HS-27A (cell line): ENCODE measurements at regions not wholly inside any gene's neighbourhood (a gene's known extent, or its start where the extent isn't known, plus 50 kb on each side); places are given as distances from the start of the nearest gene placed in this dataset.
"Not testable (repeated sequence)": the region's sequence is repeated elsewhere in the genome, so short reads cannot be mapped to it uniquely, and the experiment has no call there.

Experiments
- DNase-seq: peaks from one replicate; pipeline ENCODE4 v3.0.0-alpha.2; 2012; ENCODE audit warnings: low read depth, missing footprints

DNA sequence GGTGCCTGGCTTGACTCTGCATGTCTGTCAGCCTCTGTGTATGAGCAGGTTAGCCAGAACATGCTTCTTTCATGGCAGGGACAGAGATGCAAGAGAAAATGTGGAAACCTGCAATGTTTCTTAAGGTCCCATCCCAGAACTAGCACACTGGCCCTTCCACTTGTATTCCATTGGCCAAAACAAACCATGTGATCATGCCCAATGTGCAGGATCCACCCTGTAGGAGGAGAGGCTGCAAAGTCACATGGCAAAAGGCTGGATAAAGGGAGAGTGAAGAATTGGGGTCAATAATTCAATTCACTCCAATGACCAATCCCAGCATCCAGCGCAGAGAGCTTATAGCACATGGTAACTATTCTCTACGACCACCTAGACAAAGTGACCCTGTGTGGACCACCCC, 405.5 kb downstream of the MIAT start:
- no peak for DNase-seq

DNA sequence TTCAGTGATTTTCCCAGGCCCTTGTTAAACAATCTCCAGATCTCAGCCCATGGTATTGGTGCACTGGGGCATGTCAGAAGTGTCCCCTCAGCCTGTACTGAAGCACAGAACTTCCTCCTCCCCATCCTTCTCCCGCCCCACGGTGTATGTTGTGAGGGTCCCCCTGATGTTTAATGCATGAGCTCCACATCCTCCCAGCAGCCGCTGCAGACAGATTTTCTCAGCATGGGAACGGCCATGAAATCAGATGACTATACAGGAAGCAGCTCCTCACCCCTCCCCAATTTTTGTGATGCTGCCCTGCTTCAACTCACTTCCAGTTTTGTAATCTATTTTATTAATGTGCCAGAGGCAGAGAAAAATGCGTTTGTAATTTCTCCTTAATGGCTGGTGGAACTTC, 406.0 kb downstream of the MIAT start:
- no peak for DNase-seq

GRCh38 chr22:27063841-27064240, 406.5 kb downstream of the MIAT start:
- no peak for DNase-seq

- DNase-seq: no peak
Observed at GRCh38 chr22:27064386-27064785, 407.0 kb downstream of the MIAT start.

- DNase-seq: no peak
Observed at GRCh38 chr22:27065279-27065678, 407.9 kb downstream of the MIAT start.

- DNase-seq: no peak
Observed at GRCh38 chr22:27066856-27067255, 409.5 kb downstream of the MIAT start.

DNA sequence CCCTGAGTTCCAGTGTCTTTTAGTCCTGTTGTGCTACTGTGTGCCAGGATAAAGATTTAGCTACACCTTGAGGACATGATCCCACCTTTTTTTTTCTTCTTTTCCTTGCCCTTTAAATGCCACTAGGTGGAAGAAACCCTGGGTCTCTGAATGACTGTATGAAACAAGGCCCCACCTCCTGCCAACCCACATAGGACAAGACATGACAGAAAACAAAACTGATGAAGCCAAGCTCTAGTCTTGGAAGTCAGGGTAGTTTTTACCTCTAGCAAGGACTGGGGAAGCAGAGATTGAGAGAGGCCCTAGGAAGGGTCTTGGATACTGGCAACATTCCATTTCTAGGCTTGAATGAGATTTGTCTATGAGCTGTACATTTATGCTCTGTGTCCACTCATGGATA, 410.7 kb downstream of the MIAT start:
- DNase-seq: no peak

DNA sequence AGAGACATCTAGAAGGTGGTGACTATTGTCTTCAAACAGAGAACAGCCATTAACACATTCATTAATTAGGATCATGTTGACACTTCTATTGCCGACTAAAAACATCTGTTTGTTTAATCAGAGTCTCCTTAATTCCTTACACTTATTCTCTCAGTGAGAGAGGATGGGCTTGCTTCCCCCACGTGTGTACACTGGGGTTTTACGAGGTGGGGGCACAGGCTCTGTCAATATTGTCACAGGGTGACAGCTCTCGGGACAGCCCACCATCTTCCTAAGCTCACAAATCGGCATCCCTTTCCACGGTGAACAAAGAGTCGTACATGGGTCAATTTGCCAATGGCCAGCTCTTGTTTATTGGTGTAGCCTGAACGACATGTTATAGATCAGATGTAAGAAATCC, 413.2 kb downstream of the MIAT start:
- DNase-seq: no peak

GRCh38 chr22:27073601-27074425, 416.4 kb downstream of the MIAT start:
- peak; percentile 14 for DNase-seq

GRCh38 chr22:27075028-27075678, 417.8 kb downstream of the MIAT start:
- no peak for DNase-seq

DNA sequence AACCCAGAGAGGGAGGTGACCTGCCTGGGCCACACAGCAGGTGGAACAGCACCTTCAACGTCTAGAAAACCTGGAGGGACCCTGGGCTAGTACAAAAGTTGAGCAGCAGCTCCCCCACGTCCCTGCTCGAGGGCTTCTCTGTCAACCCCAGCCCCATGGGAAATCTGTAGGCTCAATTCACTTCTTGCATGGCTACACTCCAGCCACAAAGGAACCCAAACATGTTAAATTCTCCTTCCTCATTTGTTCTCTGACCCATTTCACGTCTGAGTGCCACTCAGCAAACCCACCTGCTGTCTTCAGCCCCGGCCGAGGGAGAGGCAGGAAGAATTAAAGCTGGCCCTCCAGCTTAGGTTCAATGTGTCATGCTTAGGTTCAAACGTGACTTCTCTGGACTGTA, 418.5 kb downstream of the MIAT start:
- DNase-seq: no peak

DNA sequence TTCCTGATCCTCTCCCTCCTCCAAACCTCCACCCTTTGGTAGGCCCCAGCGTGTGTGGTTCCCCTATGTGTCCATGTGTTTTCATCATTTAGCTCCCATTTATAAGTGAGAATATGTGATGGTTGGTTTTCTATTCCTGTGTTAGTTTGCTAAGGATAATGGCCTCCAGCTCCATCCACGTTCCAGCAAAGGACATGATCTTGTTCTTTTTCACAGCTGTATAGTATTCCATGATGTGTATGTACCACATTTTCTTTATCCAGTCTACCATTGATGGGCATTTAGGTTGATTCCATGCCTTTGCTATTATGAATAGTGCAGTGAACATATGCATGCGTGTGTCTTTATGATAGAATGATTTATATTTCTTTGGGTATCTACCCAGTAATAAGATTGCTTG, 420.7 kb downstream of the MIAT start:
- DNase-seq: not testable (repeated sequence)

- DNase-seq: no peak
Observed at GRCh38 chr22:27080036-27080578, 422.7 kb downstream of the MIAT start.

DNA sequence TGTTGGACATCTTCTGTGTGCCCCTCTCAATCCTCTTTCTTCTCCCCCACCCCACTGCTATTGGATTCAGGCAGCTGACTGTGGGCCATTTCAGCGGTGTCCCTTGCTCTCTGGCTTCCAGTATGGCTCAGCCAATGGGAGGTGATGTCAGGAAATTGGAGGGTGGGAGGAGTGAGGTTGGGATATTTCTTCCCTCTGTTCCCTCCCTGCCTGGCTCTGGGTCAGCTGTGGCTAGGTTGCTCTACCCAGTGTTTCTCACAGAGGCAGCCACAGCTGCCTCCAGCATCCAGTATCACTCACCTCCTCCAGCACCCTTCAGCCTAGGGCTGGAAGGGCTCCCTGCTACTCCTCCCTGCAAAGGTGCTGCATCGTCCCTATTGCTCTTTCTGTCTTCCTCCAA, 423.5 kb downstream of the MIAT start:
- no peak for DNase-seq

GRCh38 chr22:27083610-27084009, 426.2 kb downstream of the MIAT start:
- DNase-seq: no peak

DNA sequence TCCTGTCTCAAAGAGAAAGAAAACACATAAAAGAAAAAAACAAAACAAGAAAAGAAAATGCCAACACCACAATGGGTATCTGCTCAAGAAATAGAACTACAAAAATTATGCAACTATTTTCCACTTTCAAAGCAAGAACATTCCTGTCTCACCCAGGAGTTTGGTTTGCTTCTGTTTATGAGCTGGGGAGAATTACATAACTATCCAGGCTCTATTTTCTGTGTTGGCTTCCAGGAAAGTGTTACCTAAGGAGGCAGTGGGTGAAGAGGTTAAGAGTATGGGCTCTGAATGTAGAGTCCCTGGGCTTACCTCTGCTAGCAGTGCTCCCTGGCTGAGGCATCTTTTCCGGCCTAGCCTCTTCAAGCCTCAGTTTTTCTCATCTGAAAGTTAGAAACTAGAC, 426.7 kb downstream of the MIAT start:
- no peak for DNase-seq

DNA sequence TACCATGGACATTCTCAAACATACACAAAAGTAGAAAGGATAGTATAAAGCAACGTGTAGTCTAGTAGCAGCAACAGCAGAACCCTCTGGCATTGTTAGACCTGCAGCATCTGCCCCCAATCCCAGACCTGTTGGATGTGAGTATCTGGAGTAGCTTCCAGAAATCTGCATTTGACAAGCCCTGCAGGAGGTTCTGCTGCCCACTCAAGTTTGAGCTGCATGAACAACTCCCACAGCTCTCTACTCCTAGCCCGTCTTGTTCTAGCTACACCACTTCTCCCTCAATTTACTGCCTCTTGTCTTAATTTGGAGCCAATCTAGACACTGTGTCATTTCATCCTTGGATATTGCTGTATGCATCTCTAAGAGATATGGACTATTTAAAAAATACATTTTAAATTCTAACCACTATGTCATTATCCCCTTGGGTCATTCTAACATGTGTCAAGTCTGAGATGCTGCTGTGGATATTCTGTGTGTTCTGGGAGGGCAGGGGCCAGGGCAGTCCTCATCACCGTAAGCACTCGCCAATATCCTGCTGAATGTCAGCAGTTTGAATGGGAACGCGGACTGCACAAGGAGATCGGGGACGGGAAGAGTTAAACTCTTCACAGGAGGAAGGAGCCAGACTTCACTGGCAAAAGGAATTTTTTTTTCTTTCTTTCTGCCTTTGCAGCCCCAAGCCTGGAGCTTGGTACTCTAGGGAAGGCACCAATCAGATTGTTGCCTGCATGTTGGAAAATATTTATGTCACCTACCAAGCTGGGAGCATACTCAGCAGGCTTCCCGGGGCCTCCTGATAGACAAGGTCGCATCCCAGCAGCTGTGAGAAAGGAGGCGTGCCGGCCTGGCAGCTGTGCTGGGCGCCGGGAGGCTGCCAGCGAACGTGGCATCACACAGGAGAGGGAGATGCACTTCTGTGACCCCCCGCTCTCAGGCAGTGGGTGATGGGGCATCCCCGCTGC, 429.0 kb downstream of the MIAT start:
- DNase-seq: no peak

DNA sequence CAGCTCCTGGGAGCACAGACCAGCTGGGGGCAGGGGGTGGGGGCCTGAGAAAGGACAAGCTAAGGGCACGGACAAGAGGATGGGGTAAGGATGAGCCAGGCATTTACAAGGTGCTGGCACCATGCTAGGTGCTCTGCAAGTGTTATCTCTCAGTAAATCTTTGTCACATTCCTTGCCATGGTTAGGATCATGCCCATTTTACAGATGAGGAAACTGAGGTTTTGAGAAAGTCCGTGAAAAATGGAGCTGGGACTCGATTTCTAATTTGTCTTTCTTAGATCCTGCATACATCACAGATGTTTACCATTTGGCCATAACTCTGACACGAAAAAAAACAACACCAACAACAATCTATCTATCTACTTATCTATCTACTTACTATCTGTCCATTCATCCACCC, 429.7 kb downstream of the MIAT start:
- no peak for DNase-seq

DNA sequence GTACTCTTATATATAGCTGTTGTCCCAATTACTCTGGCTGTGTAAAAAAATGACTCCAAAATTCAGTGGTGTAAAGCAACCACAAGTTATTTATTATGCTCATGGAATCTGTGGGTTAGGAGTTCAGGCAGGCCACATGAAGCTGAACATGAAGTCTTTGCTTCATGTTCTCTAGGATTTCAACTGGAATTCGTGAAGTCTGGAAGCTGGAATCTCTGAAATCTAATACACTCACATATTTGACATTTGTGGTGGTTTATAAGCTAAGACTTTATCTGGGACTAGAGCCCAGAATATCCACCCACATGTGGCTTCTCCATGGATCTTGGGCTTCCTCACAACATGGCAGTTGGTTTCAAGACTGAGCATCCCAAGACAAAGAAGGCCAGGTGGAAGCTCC, 430.6 kb downstream of the MIAT start:
- DNase-seq: no peak

- no peak for DNase-seq
Observed at GRCh38 chr22:27089264-27089663, 431.9 kb downstream of the MIAT start.

GRCh38 chr22:27090611-27091011, 433.2 kb downstream of the MIAT start:
- no peak for DNase-seq

DNA sequence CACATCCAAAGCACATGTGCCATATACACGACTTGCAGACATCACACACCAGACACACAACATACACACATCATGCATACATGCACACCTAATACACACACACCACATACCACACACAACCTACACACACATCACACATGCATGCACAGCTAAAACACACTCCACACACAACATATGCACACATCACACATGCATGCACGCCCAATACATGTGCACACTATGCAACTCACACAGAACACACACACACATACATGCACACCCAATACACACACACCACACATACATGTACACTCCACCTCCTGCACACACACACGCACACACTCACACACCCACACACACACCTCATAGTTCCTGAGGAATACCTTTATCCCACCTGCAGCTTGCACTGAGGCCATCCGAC, 436.0 kb downstream of the MIAT start:
- DNase-seq: no peak
